Astrocyte (in vitro differentiated cells and primary cell): ENCODE measurements at regions not wholly inside any gene's neighbourhood (a gene's known extent, or its start where the extent isn't known, plus 50 kb on each side); places are given as distances from the start of the nearest gene placed in this dataset.

Experiments
- EZH2 ChIP-seq: IDR thresholded peaks from 2 replicates; pipeline ENCODE4 v1.6.1; 2012; ENCODE audit warnings: mild to moderate bottlenecking, low read length, inconsistent platforms; ENCODE audit not compliant: insufficient read depth
- TF ChIP-seq, protein P1 (sequence below): IDR thresholded peaks from 2 replicates; pipeline ENCODE4 v1.5.1; 2011; ENCODE audit warnings: low read depth, mild to moderate bottlenecking, inconsistent platforms, low read length, moderate library complexity; ENCODE audit not compliant: insufficient read depth

DNA sequence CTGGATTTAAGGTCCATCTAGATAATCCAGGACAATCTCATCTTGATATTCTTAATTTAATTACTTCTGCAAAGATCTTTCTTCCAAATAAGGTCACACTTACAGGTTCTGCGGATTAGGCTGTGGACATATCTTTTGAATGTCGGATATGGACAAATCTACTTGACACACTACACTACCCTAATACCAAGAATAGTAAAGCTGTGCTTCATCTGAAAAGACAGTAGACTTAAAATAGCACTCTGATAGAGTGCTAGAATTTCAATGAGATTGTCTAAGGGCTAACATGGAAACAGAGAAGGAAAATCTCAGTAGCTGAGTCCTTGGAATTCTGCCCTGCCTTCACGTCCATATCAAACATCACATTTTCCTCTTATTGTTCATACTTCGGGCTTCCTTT is 1238.0 kb downstream of the EPHA7 start:
- TF ChIP-seq, protein P1, sequence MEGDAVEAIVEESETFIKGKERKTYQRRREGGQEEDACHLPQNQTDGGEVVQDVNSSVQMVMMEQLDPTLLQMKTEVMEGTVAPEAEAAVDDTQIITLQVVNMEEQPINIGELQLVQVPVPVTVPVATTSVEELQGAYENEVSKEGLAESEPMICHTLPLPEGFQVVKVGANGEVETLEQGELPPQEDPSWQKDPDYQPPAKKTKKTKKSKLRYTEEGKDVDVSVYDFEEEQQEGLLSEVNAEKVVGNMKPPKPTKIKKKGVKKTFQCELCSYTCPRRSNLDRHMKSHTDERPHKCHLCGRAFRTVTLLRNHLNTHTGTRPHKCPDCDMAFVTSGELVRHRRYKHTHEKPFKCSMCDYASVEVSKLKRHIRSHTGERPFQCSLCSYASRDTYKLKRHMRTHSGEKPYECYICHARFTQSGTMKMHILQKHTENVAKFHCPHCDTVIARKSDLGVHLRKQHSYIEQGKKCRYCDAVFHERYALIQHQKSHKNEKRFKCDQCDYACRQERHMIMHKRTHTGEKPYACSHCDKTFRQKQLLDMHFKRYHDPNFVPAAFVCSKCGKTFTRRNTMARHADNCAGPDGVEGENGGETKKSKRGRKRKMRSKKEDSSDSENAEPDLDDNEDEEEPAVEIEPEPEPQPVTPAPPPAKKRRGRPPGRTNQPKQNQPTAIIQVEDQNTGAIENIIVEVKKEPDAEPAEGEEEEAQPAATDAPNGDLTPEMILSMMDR: no peak
- TF ChIP-seq EZH2: no peak
